ENCODE measurements at regions not wholly inside any gene's neighbourhood (a gene's known extent, or its start where the extent isn't known, plus 50 kb on each side); places are given as distances from the start of the nearest gene placed in this dataset.
"Not testable (repeated sequence)": the region's sequence is repeated elsewhere in the genome, so short reads cannot be mapped to it uniquely, and the experiment has no call there.

DNA sequence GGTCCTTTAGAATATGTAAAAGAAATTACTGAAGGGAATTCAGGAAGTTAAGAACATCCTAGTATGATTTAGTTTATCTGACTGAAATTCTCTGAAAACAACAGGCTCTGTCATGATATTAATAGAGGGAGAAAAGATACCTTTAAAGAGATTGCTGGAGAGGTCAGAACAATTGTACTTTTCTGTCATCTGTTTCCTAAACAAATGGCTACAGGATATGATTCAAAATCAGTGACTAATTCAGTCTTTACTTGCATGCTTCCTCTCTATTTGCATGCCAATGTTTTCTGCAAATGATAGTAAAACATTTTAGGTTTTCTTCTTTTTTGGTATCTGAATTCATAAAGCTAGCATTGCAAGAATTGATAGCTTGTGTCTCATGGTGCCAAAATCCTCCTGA is 616.7 kb upstream of the PCDH7 start:
- no peak for ATAC-seq
- TF ChIP-seq CTCF (IDR thresholded peaks at IDR 0.05) = no peak
- no peak for DNase-seq
- Histone ChIP-seq H3K36me3 (ENCODE audit: low read depth) (no peaks in the 10 kb centered on the region), H3K4me3 (no peak overlapping the region), H3K4me1 (ENCODE audit: low read depth) (no peaks in the 10 kb centered on the region), H3K9me3 (peaks cover 13% of the 10 kb centered on the region)
- intact Hi-C loops (cut with DNase I, micrococcal nuclease) = no loop called here

GRCh38 chr4:30116401-30116800 is 603.8 kb upstream of the PCDH7 start:
- H3K9me3 ChIP-seq = peaks cover 13% of the 10 kb centered on the region
- no peaks in the 10 kb centered on the region for H3K4me1 ChIP-seq (ENCODE audit: low read depth)
- TF ChIP-seq CTCF (IDR thresholded peaks at IDR 0.05) = no peak
- intact Hi-C loops (cut with DNase I, micrococcal nuclease) = no loop called here
- no peaks in the 10 kb centered on the region for H3K36me3 ChIP-seq (ENCODE audit: low read depth)
- ATAC-seq (no peak), DNase-seq (no peak)
- no peak overlapping the region for H3K4me3 ChIP-seq

- TF ChIP-seq CTCF (IDR thresholded peaks at IDR 0.05) = no peak
- DNase-seq (no peak), ATAC-seq (no peak)
- no peaks in the 10 kb centered on the region for H3K4me1 ChIP-seq (ENCODE audit: low read depth)
- no peaks in the 10 kb centered on the region for H3K36me3 ChIP-seq (ENCODE audit: low read depth)
- intact Hi-C loops (cut with DNase I, micrococcal nuclease) = no loop called here
- H3K4me3 ChIP-seq = no peak overlapping the region
- H3K9me3 ChIP-seq = peaks cover 16% of the 10 kb centered on the region
Measured at GRCh38 chr4:30117433-30117832, 602.7 kb upstream of the PCDH7 start.

- ATAC-seq (no peak), DNase-seq (no peak)
- Histone ChIP-seq H3K9me3 (peaks cover 21% of the 10 kb centered on the region), H3K36me3 (ENCODE audit: low read depth) (no peaks in the 10 kb centered on the region), H3K4me1 (ENCODE audit: low read depth) (no peaks in the 10 kb centered on the region), H3K4me3 (no peak overlapping the region)
- TF ChIP-seq CTCF (IDR thresholded peaks at IDR 0.05) = no peak
- intact Hi-C loops (cut with DNase I, micrococcal nuclease) = no loop called here
Measured at GRCh38 chr4:30122711-30123110, 597.5 kb upstream of the PCDH7 start.

DNA sequence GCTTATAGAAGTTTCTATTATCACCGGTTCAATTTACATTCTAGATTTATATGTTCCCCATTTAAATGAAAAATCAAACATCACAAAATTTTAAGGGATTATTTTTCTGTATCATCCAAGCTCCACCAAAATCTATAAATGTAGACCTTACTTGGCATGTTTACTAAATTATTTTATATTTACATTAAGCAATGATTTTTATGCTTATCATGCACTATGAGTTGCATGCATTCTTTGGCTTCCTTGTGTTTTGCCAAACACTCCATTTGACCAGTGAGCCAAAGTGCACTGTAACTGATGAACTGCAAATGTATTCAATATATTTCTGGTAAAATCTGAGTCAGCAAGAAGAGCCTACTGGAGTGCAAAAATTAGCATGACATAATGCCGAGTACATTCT is 595.5 kb upstream of the PCDH7 start:
- H3K4me3 ChIP-seq; DNase-seq; H3K36me3 ChIP-seq (ENCODE audit: low read depth); ATAC-seq; H3K4me1 ChIP-seq (ENCODE audit: low read depth); intact Hi-C loops (cut with DNase I, micrococcal nuclease): not testable (repeated sequence)
- H3K9me3 ChIP-seq = peaks cover 17% of the 10 kb centered on the region

- Histone ChIP-seq H3K36me3 (ENCODE audit: low read depth) (no peaks in the 10 kb centered on the region), H3K9me3 (peaks cover 17% of the 10 kb centered on the region), H3K4me3 (no peak overlapping the region), H3K4me1 (ENCODE audit: low read depth) (no peaks in the 10 kb centered on the region)
- TF ChIP-seq CTCF (IDR thresholded peaks at IDR 0.05) = no peak
- DNase-seq (no peak), ATAC-seq (no peak)
- intact Hi-C loops (cut with DNase I, micrococcal nuclease) = no loop called here
Measured at GRCh38 chr4:30125868-30126267, 594.3 kb upstream of the PCDH7 start.
